Loucy (cell line): ENCODE measurements at regions not wholly inside any gene's neighbourhood (a gene's known extent, or its start where the extent isn't known, plus 50 kb on each side); places are given as distances from the start of the nearest gene placed in this dataset.

Experiments used
- CTCF ChIP-seq: fragments of 200-600 bp; sonication (generic); conservative IDR thresholded peaks from 2 replicates; pipeline ENCODE4 v1.5.1; 2014; ENCODE audit warnings: mild to moderate bottlenecking, antibody characterized with exemption, low read length
- EZH2phosphoT487 ChIP-seq: fragments of 200-600 bp; IDR thresholded peaks from 2 replicates; pipeline ENCODE4 v1.6.1; 2018; ENCODE audit warnings: antibody characterized with exemption, mild to moderate bottlenecking, moderate library complexity, borderline replicate concordance

DNA sequence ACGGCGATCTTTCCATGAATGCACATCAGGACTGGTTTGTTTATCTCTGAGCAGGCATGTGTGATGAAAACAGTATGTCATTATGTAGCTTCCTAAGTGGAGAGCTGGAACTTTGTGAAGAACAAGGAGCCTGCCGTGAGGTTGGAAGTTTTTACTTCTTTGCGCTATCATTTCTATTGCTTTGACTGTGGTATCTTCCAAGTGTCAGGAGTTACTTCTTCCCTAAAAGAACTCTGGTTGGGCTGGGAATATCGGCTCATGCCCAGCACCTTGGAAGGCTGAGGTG lies 167.4 kb upstream of the AHR start:
- no peak for TF ChIP-seq CTCF
- TF ChIP-seq EZH2phosphoT487: no peak
